ENCODE measurements at regions not wholly inside any gene's neighbourhood (a gene's known extent, or its start where the extent isn't known, plus 50 kb on each side); places are given as distances from the start of the nearest gene placed in this dataset.

GRCh38 chr7:152504367-152504766 lies 68.6 kb upstream of the KMT2C start:
- TF ChIP-seq, protein P1, sequence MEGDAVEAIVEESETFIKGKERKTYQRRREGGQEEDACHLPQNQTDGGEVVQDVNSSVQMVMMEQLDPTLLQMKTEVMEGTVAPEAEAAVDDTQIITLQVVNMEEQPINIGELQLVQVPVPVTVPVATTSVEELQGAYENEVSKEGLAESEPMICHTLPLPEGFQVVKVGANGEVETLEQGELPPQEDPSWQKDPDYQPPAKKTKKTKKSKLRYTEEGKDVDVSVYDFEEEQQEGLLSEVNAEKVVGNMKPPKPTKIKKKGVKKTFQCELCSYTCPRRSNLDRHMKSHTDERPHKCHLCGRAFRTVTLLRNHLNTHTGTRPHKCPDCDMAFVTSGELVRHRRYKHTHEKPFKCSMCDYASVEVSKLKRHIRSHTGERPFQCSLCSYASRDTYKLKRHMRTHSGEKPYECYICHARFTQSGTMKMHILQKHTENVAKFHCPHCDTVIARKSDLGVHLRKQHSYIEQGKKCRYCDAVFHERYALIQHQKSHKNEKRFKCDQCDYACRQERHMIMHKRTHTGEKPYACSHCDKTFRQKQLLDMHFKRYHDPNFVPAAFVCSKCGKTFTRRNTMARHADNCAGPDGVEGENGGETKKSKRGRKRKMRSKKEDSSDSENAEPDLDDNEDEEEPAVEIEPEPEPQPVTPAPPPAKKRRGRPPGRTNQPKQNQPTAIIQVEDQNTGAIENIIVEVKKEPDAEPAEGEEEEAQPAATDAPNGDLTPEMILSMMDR (IDR thresholded peaks at IDR 0.05; ENCODE audit: low read depth, low read length): no peak
- no peak for TF ChIP-seq MAX (IDR thresholded peaks at IDR 0.05; ENCODE audit: low read depth, low read length)
